Prostate gland (tissue), 2 donors: ENCODE measurements at regions not wholly inside any gene's neighbourhood (a gene's known extent, or its start where the extent isn't known, plus 50 kb on each side); places are given as distances from the start of the nearest gene placed in this dataset.

ENCODE experiments used
- DNase-seq: peaks from one replicate; pipeline ENCODE4 v3.0.0-alpha.2; 2019; ENCODE audit warnings: low spot score
- H3K27ac ChIP-seq, 2 donors: fragments of 200-600 bp; sonication (generic); 2 replicates each; pipeline ENCODE4 v1.5.1; 2017 to 2019
- H3K27me3 ChIP-seq: fragments of 200-600 bp; sonication (generic); replicated peaks from 2 replicates; pipeline ENCODE4 v1.5.1; 2019; ENCODE audit not compliant: insufficient read depth
- H3K36me3 ChIP-seq, 2 donors: fragments of 200-600 bp; sonication (generic); 1 replicate in 1 of 2; 2 replicates in 1 of 2; pipeline versions ENCODE4 v1.5.1 to v1.8.1; 2017 to 2019
- H3K4me1 ChIP-seq: fragments of 200-600 bp; sonication (generic); replicated peaks from 2 replicates; pipeline ENCODE4 v1.5.1; 2019
- H3K4me3 ChIP-seq, 2 donors: fragments of 200-600 bp; sonication (generic); 2 replicates each; pipeline ENCODE4 v1.5.1; 2017 to 2019
- H3K9me3 ChIP-seq: fragments of 200-600 bp; sonication (generic); 2 replicates; pipeline ENCODE4 v1.5.1; 2017
- POLR2A ChIP-seq: fragments of 450-650 bp; IDR thresholded peaks from one replicate; pipeline ENCODE4 v1.6.1; 2016; ENCODE audit warnings: antibody characterized with exemption, mild to moderate bottlenecking
- POLR2AphosphoS5 ChIP-seq: sonication (generic); formaldehyde crosslinking; IDR thresholded peaks from one replicate; pipeline ENCODE4 v1.6.1; 2017; ENCODE audit warnings: antibody characterized with exemption
- WGBS: methylation state at CpG from one replicate; pipeline ENCODE4 v1.1.5; 2018; 5-methylcytosine and 5-hydroxymethylcytosine counted together
- intact Hi-C: fragments of 100-400 bp; cut with DNase I; formaldehyde crosslinking; loops from one replicate; pipeline ENCODE4 v1.14.2; 2022
- TF ChIP-seq, protein P1 (sequence below), 4 experiments: fragments of 200-600 bp in 2 of 4; fragments of 450-650 bp in 2 of 4; sonication (generic) in 2 of 4; IDR thresholded peaks; 1 replicate in 3 of 4; 2 replicates in 1 of 4; pipeline ENCODE4 v1.5.1; 2016 to 2019; ENCODE audit warnings: antibody characterized with exemption in 4 of 4, mild to moderate bottlenecking in 2 of 4, moderate library complexity in 2 of 4

- H3K27ac ChIP-seq, result no peak overlapping the region
- no peak for DNase-seq
- WGBS, result 92% methylated on average over 2 of the region's 2 CpGs
- H3K4me1 ChIP-seq, result no peaks in the 10 kb centered on the region
- no peaks in the 10 kb centered on the region for H3K36me3 ChIP-seq
- TF ChIP-seq POLR2AphosphoS5, result no peak
- TF ChIP-seq POLR2A, result no peak
- TF ChIP-seq, protein P1, sequence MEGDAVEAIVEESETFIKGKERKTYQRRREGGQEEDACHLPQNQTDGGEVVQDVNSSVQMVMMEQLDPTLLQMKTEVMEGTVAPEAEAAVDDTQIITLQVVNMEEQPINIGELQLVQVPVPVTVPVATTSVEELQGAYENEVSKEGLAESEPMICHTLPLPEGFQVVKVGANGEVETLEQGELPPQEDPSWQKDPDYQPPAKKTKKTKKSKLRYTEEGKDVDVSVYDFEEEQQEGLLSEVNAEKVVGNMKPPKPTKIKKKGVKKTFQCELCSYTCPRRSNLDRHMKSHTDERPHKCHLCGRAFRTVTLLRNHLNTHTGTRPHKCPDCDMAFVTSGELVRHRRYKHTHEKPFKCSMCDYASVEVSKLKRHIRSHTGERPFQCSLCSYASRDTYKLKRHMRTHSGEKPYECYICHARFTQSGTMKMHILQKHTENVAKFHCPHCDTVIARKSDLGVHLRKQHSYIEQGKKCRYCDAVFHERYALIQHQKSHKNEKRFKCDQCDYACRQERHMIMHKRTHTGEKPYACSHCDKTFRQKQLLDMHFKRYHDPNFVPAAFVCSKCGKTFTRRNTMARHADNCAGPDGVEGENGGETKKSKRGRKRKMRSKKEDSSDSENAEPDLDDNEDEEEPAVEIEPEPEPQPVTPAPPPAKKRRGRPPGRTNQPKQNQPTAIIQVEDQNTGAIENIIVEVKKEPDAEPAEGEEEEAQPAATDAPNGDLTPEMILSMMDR (IDR thresholded peaks at IDR 0.05), result no peak
- no peaks in the 10 kb centered on the region for H3K27me3 ChIP-seq
- no peaks in the 10 kb centered on the region for H3K9me3 ChIP-seq
- intact Hi-C loops, result no loop called here
- no peak overlapping the region for H3K4me3 ChIP-seq
These were observed 1731.0 kb downstream of the SUCLG1 start for GRCh38 chr2:82728090-82728489.

GRCh38 chr2:82708681-82709080 is 1750.4 kb downstream of the SUCLG1 start:
- WGBS, result 73% methylated on average over 2 of the region's 2 CpGs
- Histone ChIP-seq H3K4me1 (no peaks in the 10 kb centered on the region), H3K27me3 (no peaks in the 10 kb centered on the region), H3K27ac (no peak overlapping the region), H3K36me3 (no peaks in the 10 kb centered on the region), H3K4me3 (no peak overlapping the region), H3K9me3 (no peaks in the 10 kb centered on the region)
- intact Hi-C loops, result no loop called here
- no peak for DNase-seq
- TF ChIP-seq POLR2A, result no peak
- TF ChIP-seq, protein P1 (IDR thresholded peaks at IDR 0.05), result no peak
- TF ChIP-seq POLR2AphosphoS5, result no peak

GRCh38 chr2:82697231-82697630 is 1761.8 kb downstream of the SUCLG1 start:
- DNase-seq, result no peak

GRCh38 chr2:82694431-82694830 is 1764.6 kb downstream of the SUCLG1 start:
- Histone ChIP-seq H3K4me1 (no peaks in the 10 kb centered on the region), H3K9me3 (no peaks in the 10 kb centered on the region), H3K27me3 (no peaks in the 10 kb centered on the region), H3K4me3 (no peak overlapping the region), H3K27ac (no peak overlapping the region), H3K36me3 (no peaks in the 10 kb centered on the region)
- no peak for DNase-seq
- TF ChIP-seq POLR2A (no peak), POLR2AphosphoS5 (no peak)
- TF ChIP-seq, protein P1 (IDR thresholded peaks at IDR 0.05), result no peak
- 82% methylated on average over 2 of the region's 2 CpGs for WGBS
- intact Hi-C loops, result no loop called here

More at GRCh38 chr2:82697231-82697630, 1761.8 kb downstream of the SUCLG1 start:
- 65% methylated on average over 1 of the region's 1 CpG for WGBS
- intact Hi-C loops, result no loop called here
- Histone ChIP-seq H3K4me1 (no peaks in the 10 kb centered on the region), H3K36me3 (no peaks in the 10 kb centered on the region), H3K4me3 (no peak overlapping the region), H3K27me3 (no peaks in the 10 kb centered on the region), H3K9me3 (no peaks in the 10 kb centered on the region), H3K27ac (no peak overlapping the region)
- TF ChIP-seq POLR2AphosphoS5 (no peak), POLR2A (no peak)
- TF ChIP-seq, protein P1 (IDR thresholded peaks at IDR 0.05), result no peak

GRCh38 chr2:82690757-82691411 is 1768.2 kb downstream of the SUCLG1 start:
- Histone ChIP-seq H3K27ac (no peak overlapping the region), H3K36me3 (no peaks in the 10 kb centered on the region), H3K4me1 (no peaks in the 10 kb centered on the region), H3K27me3 (no peaks in the 10 kb centered on the region), H3K4me3 (no peak overlapping the region), H3K9me3 (no peaks in the 10 kb centered on the region)
- 91% methylated on average over 2 of the region's 2 CpGs for WGBS
- no peak for DNase-seq
- intact Hi-C loops, result no loop called here
- TF ChIP-seq, protein P1 (IDR thresholded peaks at IDR 0.05), result no peak
- TF ChIP-seq POLR2A (no peak), POLR2AphosphoS5 (no peak)
